NCI-H187 treated with DMSO at 0.1 percent for 48 hours (cell line): ENCODE measurements at regions not wholly inside any gene's neighbourhood (a gene's known extent, or its start where the extent isn't known, plus 50 kb on each side); places are given as distances from the start of the nearest gene placed in this dataset.
"Not testable (repeated sequence)": the region's sequence is repeated elsewhere in the genome, so short reads cannot be mapped to it uniquely, and the experiment has no call there.

Source experiments
- DNase-seq: peaks from one replicate; lab custom pipeline; 2025; lab: John Stamatoyannopoulos, UW

- DNase-seq = no peak
These were observed 898.5 kb downstream of the DNAH5 start for GRCh38 chr5:13045897-13046551.

DNA sequence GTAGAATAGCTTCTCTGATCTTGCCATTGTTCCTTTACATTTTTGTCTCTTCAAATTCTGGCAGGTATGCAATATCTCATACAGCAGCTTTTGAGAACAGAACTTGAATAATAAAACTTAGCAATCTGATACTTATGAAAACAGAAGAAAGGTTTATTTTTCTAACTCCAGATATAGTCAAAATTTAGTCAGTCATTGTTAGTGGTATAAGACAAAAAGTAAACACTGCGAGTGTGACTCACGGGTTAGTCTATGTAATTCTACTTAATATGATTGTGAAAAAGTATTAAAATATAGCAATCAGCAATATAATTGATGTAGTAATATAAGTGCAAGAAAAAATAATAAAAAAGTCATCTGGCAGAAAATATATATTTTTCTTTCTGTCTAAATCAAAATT lies 910.4 kb downstream of the DNAH5 start:
- no peak for DNase-seq

GRCh38 chr5:13029211-13029610 lies 915.3 kb downstream of the DNAH5 start:
- DNase-seq = no peak

GRCh38 chr5:13027874-13028273 lies 916.6 kb downstream of the DNAH5 start:
- no peak for DNase-seq

DNA sequence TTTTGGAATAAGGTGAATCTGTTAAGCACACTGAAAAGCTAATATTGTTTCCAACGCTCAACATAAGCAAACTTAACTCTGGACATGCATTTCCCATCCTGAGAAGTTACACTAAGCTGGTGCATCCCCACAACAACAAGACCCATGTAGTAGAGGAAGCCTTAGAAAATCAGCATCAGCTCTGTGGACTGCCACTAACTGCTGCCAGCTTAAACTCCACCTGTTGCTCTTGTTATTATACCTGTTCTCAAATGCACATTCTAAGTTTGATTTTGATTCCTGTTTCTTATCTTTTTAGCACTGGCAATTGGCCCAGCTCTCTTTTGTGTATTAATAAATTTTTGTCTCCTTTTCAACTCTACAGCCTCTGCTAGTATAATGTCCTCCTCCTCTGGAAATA lies 924.8 kb downstream of the DNAH5 start:
- no peak for DNase-seq

DNA sequence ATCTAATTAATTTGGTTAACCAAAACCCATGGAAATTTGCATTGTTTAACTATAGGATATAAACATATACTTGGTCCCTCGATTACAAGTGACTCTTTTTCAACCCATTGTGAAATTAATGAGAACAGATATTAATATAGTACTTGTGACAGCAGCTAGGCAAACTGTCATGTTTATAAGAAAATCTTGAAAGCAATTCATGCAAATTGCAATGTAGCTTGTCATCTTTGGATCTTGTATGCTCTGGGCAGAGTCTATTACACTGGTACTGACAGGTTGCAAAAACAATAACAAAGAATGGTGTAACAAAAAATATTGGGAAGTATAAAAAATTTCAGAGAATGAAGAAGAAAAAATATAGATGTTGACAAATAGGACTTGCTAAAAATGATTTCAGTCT lies 941.0 kb downstream of the DNAH5 start:
- no peak for DNase-seq

GRCh38 chr5:12999667-13000066 lies 944.8 kb downstream of the DNAH5 start:
- DNase-seq = no peak

GRCh38 chr5:12985142-12985541 lies 959.3 kb downstream of the DNAH5 start:
- no peak for DNase-seq

DNA sequence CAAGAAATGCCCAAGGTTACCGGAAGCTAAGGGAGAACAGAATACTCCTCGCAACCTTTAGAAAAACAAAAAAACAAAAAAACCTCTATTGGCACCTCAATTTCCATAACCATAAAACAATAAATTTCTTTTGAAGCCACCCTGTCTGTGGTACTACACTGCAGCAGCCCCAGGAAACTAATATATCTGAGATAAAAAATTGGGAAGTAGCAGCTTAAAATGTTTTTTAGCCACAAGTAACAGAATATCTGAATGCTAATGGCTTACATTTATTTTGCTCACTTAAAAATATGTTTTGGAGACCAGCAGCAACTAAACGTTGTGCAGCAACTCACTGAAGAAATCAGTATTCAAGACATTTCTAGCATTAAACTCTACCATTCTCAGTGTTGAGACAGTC lies 969.6 kb downstream of the DNAH5 start:
- DNase-seq = no peak

- DNase-seq = no peak
These were observed 978.7 kb downstream of the DNAH5 start for GRCh38 chr5:12965804-12966203.

DNA sequence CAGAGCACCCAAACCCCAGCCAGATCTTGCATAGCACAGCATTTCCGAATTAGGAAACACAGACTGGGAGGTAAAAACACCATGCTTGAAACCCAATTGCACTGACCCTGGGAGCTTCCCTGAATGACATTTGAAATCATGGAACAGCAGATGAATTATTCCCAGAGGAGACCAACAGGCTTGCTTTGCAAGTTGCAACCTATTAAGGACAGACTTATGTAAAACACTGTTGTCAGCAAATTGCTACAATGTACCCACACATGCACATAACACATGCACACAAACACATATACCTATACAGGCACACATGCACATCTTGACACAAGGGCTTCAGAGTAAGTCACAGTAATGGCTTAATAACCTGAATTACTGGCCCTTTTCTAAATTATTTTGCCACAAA lies 984.8 kb downstream of the DNAH5 start:
- no peak for DNase-seq

DNA sequence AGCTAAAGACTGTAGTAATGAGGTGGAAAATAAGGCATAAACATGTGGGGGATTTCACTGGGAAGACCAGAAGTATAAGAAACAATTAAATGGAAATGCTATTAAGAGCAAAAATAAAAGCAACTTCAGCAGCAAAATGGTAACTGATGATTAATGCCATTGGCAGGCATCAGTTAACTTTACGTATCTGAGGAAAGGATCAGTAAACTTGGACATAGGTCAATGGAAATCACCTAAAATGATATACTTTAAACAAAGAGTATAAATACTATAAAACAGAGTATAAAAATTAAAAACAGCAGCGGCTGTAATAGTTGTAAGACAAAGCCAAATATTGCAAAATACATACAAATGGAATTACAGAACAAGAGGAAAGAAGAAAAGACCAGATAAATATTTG lies 992.1 kb downstream of the DNAH5 start:
- no peak for DNase-seq

GRCh38 chr5:12951846-12952245 lies 992.6 kb downstream of the DNAH5 start:
- DNase-seq = no peak

GRCh38 chr5:12947379-12947778 lies 997.1 kb downstream of the DNAH5 start:
- no peak for DNase-seq

- not testable (repeated sequence) for DNase-seq
These were observed 999.0 kb downstream of the DNAH5 start for GRCh38 chr5:12945477-12945876.

DNA sequence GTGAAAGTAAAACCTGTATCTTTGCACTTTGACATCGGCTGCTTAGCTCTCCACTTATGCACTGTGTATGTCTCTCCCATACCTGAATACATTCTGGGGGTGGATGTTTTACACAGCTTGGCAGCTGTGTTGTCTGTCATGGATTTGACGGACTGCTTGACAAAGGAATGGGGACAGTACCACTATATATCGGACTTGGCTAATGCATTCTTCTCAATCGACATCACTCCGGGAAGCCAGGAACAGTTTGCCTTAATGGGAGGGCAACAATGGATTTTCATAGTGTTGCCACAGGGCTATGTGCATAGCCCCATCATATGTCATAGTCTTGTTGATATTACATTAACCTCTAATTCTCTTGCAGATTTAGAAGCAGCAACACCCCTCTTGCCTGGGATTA lies 1008.3 kb downstream of the DNAH5 start:
- no peak for DNase-seq

- DNase-seq = no peak
These were observed 1009.8 kb downstream of the DNAH5 start for GRCh38 chr5:12934722-12935121.

DNA sequence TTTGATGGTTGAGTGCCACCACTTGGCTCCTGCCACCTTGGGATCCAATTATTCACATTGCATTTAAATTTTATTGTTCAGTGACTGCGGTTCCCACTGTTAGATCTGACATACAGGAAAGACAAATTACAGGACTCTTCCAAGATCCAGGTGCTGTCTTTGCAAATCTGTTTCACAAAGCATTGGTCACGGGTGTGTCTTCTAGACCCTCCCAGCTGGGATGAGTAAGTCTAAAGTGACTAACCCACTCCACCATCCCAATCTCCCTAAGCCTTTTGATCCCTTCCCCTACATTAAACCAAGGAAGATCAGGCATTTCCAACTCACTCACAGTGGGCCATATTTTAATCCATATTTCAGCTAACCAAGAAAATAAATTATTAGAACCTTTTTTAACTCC lies 1016.3 kb upstream of the CTNND2 start:
- DNase-seq = no peak

- DNase-seq = no peak
These were observed 1006.9 kb upstream of the CTNND2 start for GRCh38 chr5:12911156-12911555.

- DNase-seq = no peak
These were observed 1006.4 kb upstream of the CTNND2 start for GRCh38 chr5:12910641-12911040.

GRCh38 chr5:12902611-12903010 lies 998.4 kb upstream of the CTNND2 start:
- no peak for DNase-seq

- DNase-seq = no peak
These were observed 997.5 kb upstream of the CTNND2 start for GRCh38 chr5:12901696-12902095.

DNA sequence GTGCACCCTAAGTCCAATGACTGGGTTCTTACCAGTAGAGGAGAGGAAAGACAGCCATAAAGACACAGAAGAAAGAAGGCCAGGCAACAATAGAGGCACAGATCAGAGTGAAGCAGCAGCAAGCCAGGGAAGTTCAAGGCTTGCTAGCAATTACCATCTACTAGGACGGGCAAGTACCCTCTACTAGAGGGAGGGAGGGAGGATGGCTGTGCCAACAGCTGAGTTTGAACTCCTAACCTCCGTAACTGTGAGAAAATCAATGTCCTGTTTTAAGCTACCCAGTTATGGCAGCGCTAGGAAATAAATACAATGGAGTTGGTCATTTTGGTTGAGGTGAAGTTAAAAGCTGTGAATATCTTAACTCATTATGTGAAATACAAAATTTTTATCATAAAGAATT lies 991.8 kb upstream of the CTNND2 start:
- DNase-seq = no peak

- no peak for DNase-seq
These were observed 980.8 kb upstream of the CTNND2 start for GRCh38 chr5:12885018-12885417.

DNA sequence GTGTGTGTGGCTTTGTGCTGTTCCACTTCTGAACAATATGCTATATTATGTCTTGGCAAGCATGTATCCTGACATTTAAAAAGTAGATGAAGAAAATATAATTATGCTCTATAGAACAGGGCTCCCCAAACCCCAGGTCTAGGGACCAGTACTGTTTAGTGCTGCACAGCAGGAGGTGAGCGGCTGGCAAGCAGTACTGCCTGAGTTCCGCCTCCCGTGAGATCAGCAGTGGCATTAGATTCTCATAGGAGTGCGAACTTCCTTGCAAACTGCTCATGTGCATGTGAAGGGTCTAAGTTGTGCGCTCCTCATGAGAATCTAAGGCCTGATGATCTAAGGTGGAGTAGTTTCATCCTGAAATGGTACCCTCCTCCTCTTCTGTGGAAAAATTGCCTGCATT lies 979.1 kb upstream of the CTNND2 start:
- no peak for DNase-seq
